PC-9 (cell line): ENCODE measurements at regions not wholly inside any gene's neighbourhood (a gene's known extent, or its start where the extent isn't known, plus 50 kb on each side); places are given as distances from the start of the nearest gene placed in this dataset.

Experiments used
- BruUV-seq: library from RNA; stranded (reverse); fragments of 400-500 nt; replicated peaks from 2 replicates; lab custom pipeline; 2021; lab: Mats Ljungman, UMichigan
- CTCF ChIA-PET: fragments of 300-600 bp; sonication (Branson Sonifier 250); formaldehyde crosslinking; loops from one replicate; lab custom pipeline; 2022; ENCODE audit warnings: antibody characterized with exemption; lab: Charles Lee
- POLR2A ChIA-PET: fragments of 300-600 bp; sonication (Branson Sonifier 250); formaldehyde crosslinking; loops from one replicate; lab custom pipeline; 2022; ENCODE audit warnings: antibody characterized with exemption; ENCODE audit not compliant: unreplicated experiment; lab: Charles Lee
- DNase-seq, 2 experiments: peaks; one replicate each; pipeline versions ENCODE4 v3.0.0 to v3.0.0-alpha.2; 2015 to 2022; ENCODE audit warnings: mixed read lengths in 1 of 2
- H2AFZ ChIP-seq: fragments of 200-600 bp; sonication (generic); 2 replicates; pipeline ENCODE4 v1.8.1; 2017; ENCODE audit warnings: antibody characterized with exemption
- H3F3A ChIP-seq: fragments of 200-600 bp; sonication (generic); 2 replicates; pipeline ENCODE4 v1.8.1; 2017; ENCODE audit warnings: antibody characterized with exemption, mild to moderate bottlenecking, low read depth; ENCODE audit not compliant: insufficient read depth
- H3K27ac ChIP-seq: fragments of 200-600 bp; sonication (generic); 2 replicates; pipeline ENCODE4 v1.6.1; 2016; ENCODE audit warnings: mixed run types
- H3K27me3 ChIP-seq: fragments of 200-600 bp; sonication (generic); 2 replicates; pipeline ENCODE4 v1.6.1; 2016; ENCODE audit warnings: low read depth, mixed run types; ENCODE audit not compliant: insufficient read depth
- H3K36me3 ChIP-seq: fragments of 200-600 bp; sonication (generic); 2 replicates; pipeline ENCODE4 v1.6.1; 2016; ENCODE audit warnings: low read depth, mixed run types
- H3K4me1 ChIP-seq: fragments of 200-600 bp; sonication (generic); replicated peaks from 2 replicates; pipeline ENCODE4 v1.6.1; 2016; ENCODE audit warnings: mixed run types; ENCODE audit not compliant: insufficient read depth
- H3K4me2 ChIP-seq: fragments of 200-600 bp; sonication (generic); 2 replicates; pipeline ENCODE4 v1.6.1; 2017; ENCODE audit warnings: mixed run types
- H3K4me3 ChIP-seq: fragments of 200-600 bp; sonication (generic); 2 replicates; pipeline ENCODE4 v1.6.1; 2016; ENCODE audit warnings: mixed run types
- H3K79me2 ChIP-seq: fragments of 200-600 bp; sonication (generic); 2 replicates; pipeline ENCODE4 v1.6.1; 2017; ENCODE audit warnings: low read depth, mixed run types
- H3K9me2 ChIP-seq: fragments of 200-600 bp; sonication (generic); 2 replicates; pipeline ENCODE4 v1.8.1; 2017; ENCODE audit warnings: mild to moderate bottlenecking; ENCODE audit not compliant: insufficient read depth
- H3K9me3 ChIP-seq: fragments of 200-600 bp; sonication (generic); 2 replicates; pipeline ENCODE4 v1.8.1; 2016; ENCODE audit warnings: low read depth; ENCODE audit not compliant: insufficient read depth
- H4K20me1 ChIP-seq: fragments of 200-600 bp; sonication (generic); 2 replicates; pipeline ENCODE4 v1.8.1; 2017; ENCODE audit not compliant: insufficient read depth
- EZH2 ChIP-seq: fragments of 200-600 bp; sonication (generic); IDR thresholded peaks from 2 replicates; pipeline ENCODE4 v1.8.0; 2017; ENCODE audit warnings: antibody characterized with exemption, low read depth
- intact Hi-C: fragments of 100-400 bp; cut with micrococcal nuclease; formaldehyde crosslinking; loops from one replicate; pipeline ENCODE4 v1.10.0; 2022; ENCODE audit not compliant: unreplicated experiment
- TF ChIP-seq, protein P1 (sequence below): fragments of 200-600 bp; sonication (generic); conservative IDR thresholded peaks from 2 replicates; pipeline ENCODE4 v1.6.1; 2017; ENCODE audit warnings: mixed run types, antibody characterized with exemption, mild to moderate bottlenecking, moderate library complexity

DNA sequence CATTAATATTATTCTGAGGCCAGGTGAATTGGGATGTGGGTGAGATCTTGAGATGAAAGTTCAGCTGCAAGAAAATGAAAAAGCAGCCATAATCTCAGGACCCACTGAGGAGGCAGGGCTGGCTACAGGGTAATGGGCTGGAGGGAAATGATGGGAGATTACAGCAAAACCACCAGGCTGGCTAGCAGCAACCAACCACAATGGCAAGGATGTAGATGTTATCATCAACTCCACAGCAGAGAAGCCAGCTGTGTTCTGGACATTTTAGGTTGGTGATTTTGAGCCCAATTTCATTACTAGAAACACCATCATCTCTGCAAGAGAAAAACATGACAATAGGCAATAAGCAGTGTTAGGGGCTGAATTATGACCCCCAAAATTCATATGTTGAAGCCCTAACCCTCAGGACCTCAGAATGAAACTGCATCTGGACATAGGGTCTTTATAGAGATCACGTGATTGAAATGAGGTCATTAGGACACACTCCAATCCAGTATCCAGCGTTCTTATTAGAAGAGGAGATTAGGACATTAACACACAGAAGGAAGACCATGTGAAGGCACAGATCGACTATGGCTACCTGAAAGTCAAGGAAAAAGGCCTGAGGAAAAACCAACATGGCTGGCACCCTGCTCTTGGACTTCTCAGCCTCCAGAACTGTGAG, 139.8 kb upstream of the KIT start:
- no peak overlapping the region for H3K4me2 ChIP-seq
- no peaks in the 10 kb centered on the region for H3K9me3 ChIP-seq
- no peak for TF ChIP-seq EZH2
- TF ChIP-seq, protein P1, sequence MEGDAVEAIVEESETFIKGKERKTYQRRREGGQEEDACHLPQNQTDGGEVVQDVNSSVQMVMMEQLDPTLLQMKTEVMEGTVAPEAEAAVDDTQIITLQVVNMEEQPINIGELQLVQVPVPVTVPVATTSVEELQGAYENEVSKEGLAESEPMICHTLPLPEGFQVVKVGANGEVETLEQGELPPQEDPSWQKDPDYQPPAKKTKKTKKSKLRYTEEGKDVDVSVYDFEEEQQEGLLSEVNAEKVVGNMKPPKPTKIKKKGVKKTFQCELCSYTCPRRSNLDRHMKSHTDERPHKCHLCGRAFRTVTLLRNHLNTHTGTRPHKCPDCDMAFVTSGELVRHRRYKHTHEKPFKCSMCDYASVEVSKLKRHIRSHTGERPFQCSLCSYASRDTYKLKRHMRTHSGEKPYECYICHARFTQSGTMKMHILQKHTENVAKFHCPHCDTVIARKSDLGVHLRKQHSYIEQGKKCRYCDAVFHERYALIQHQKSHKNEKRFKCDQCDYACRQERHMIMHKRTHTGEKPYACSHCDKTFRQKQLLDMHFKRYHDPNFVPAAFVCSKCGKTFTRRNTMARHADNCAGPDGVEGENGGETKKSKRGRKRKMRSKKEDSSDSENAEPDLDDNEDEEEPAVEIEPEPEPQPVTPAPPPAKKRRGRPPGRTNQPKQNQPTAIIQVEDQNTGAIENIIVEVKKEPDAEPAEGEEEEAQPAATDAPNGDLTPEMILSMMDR = no peak
- H3K4me3 ChIP-seq = no peak overlapping the region
- H3K9me2 ChIP-seq = no peaks in the 10 kb centered on the region
- no TSS peak for BruUV-seq
- no peak overlapping the region for H3K27ac ChIP-seq
- H2AFZ ChIP-seq = no peak overlapping the region
- CTCF ChIA-PET = no interaction called here
- H4K20me1 ChIP-seq = no peaks in the 10 kb centered on the region
- no peak for DNase-seq
- no peaks in the 10 kb centered on the region for H3K36me3 ChIP-seq
- no peaks in the 10 kb centered on the region for H3K4me1 ChIP-seq
- H3K27me3 ChIP-seq = no peaks in the 10 kb centered on the region
- intact Hi-C loops = no loop called here
- POLR2A ChIA-PET = no interaction called here
- H3F3A ChIP-seq = no peaks in the 10 kb centered on the region
- no peaks in the 10 kb centered on the region for H3K79me2 ChIP-seq

DNA sequence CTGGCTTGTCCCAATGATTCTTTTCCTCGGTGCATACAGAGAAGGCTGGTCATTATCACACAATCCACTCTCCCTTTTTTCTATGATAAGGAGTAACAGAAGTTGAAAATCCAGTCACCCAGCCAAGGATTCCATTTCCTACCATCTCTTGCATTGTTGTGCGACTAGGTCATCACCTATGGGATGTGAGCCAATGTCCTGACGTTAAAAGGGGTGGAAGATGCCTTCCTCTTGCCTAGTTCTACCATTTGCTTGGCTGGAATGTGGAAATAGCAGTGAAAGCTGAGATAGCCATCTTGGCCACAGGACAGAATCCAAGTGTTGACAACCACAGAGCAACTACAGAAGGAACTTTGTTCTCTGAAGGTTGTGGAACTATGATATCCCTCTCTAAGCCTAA, 132.2 kb upstream of the KIT start:
- intact Hi-C loops = no loop called here
- Histone ChIP-seq H3K9me2 (no peaks in the 10 kb centered on the region), H3K27ac (no peak overlapping the region), H4K20me1 (no peaks in the 10 kb centered on the region), H3K9me3 (no peaks in the 10 kb centered on the region), H3K4me1 (no peaks in the 10 kb centered on the region), H3K4me3 (no peak overlapping the region), H3K27me3 (no peaks in the 10 kb centered on the region), H2AFZ (no peak overlapping the region), H3F3A (no peaks in the 10 kb centered on the region), H3K79me2 (no peaks in the 10 kb centered on the region), H3K36me3 (no peaks in the 10 kb centered on the region), H3K4me2 (no peak overlapping the region)
- no peak for TF ChIP-seq EZH2
- TF ChIP-seq, protein P1 = no peak
- DNase-seq = peak in 1 of 2 experiments; percentile 40
- no TSS peak for BruUV-seq
- ChIA-PET POLR2A (no interaction called here), CTCF (no interaction called here)

DNA sequence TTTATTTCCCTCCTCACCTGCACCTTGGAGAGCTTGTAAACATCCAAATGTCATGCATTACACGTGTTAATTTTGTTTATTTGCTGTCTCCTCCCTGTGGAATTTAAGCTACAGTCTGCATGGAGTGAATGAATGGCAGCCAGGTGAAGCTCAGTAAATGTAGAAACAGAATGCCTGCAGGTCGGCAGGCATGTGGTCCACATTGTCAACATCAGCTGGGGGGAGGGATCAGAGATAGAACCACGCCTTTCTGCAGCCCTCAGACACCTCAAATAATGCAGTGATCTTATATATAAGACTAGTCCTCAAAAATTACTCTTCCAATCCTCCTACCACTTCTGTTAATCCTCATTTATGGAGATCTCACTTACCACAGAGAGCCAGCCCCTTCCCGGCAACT, 131.2 kb upstream of the KIT start:
- H3F3A ChIP-seq = no peaks in the 10 kb centered on the region
- no peak overlapping the region for H3K27ac ChIP-seq
- H3K9me3 ChIP-seq = no peaks in the 10 kb centered on the region
- H3K36me3 ChIP-seq = no peaks in the 10 kb centered on the region
- H3K4me1 ChIP-seq = no peaks in the 10 kb centered on the region
- no peak for DNase-seq
- H4K20me1 ChIP-seq = no peaks in the 10 kb centered on the region
- intact Hi-C loops = no loop called here
- ChIA-PET CTCF (no interaction called here), POLR2A (no interaction called here)
- no peak for TF ChIP-seq EZH2
- TF ChIP-seq, protein P1 = no peak
- no peaks in the 10 kb centered on the region for H3K27me3 ChIP-seq
- no peak overlapping the region for H2AFZ ChIP-seq
- no peak overlapping the region for H3K4me3 ChIP-seq
- H3K9me2 ChIP-seq = no peaks in the 10 kb centered on the region
- no peak overlapping the region for H3K4me2 ChIP-seq
- no TSS peak for BruUV-seq
- no peaks in the 10 kb centered on the region for H3K79me2 ChIP-seq
